Central memory CD8-positive, alpha-beta T cell (primary cell): ENCODE measurements at regions not wholly inside any gene's neighbourhood (a gene's known extent, or its start where the extent isn't known, plus 50 kb on each side); places are given as distances from the start of the nearest gene placed in this dataset.

ENCODE experiments used
- ATAC-seq: fragments of 150-1000 bp; cut with Tn5 transposase; replicated peaks from 2 replicates; pipeline ENCODE4 v1.10.0; 2022; ENCODE audit warnings: mild to moderate bottlenecking, moderate FRiP score, moderate number of reproducible peaks; ENCODE audit not compliant: poor library complexity, severe bottlenecking; ENCODE audit errors: extremely low read depth
- DNase-seq, 2 donors: peaks; one replicate each; pipeline ENCODE4 v3.0.0; 2021; ENCODE audit warnings: low spot score in 2 of 2
- H3K27ac Mint-ChIP-seq: one replicate; pipeline ENCODE4 v1.8.0; 2022; ENCODE audit warnings: low read depth, mild to moderate bottlenecking, moderate library complexity, mixed read lengths
- H3K27me3 Mint-ChIP-seq: one replicate; pipeline ENCODE4 v1.8.0; 2022; ENCODE audit warnings: mixed read lengths
- H3K36me3 Mint-ChIP-seq: one replicate; pipeline ENCODE4 v1.8.0; 2022; ENCODE audit warnings: mild to moderate bottlenecking, moderate library complexity, mixed read lengths; ENCODE audit not compliant: insufficient read depth
- H3K4me1 Mint-ChIP-seq: one replicate; pipeline ENCODE4 v1.8.0; 2022; ENCODE audit warnings: mixed read lengths
- H3K4me3 Mint-ChIP-seq: one replicate; pipeline ENCODE4 v1.8.0; 2022; ENCODE audit warnings: mild to moderate bottlenecking, moderate library complexity, mixed read lengths
- H3K9me3 Mint-ChIP-seq: one replicate; pipeline ENCODE4 v1.8.0; 2022; ENCODE audit warnings: mixed read lengths

DNA sequence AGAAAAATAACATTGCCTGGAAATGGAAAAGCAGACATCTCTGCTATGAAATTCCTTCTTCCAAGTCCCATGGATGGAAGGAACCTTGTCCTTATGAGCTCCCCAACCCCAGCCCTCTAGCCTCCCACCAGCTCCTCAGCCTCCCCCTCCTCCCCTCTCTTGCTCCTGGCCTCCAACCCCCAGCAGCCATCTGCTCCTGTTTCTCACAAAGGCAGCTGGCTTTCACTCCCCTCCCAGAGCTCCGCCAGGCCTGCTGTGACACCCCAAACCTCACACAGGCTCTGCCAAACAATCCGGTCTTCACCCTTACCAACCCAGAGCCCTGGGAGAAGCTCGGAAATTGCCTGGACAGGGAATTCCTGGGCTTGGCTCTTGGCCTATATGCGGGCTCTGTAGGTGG, 69.2 kb downstream of the KLHDC7A start:
- Mint-ChIP-seq H3K4me3 (no peak overlapping the region), H3K9me3 (no peaks in the 10 kb centered on the region), H3K4me1 (no peaks in the 10 kb centered on the region), H3K36me3 (no peaks in the 10 kb centered on the region), H3K27me3 (peaks cover 82% of the 10 kb centered on the region), H3K27ac (no peak overlapping the region)
- DNase-seq (no peak), ATAC-seq (no peak)

DNA sequence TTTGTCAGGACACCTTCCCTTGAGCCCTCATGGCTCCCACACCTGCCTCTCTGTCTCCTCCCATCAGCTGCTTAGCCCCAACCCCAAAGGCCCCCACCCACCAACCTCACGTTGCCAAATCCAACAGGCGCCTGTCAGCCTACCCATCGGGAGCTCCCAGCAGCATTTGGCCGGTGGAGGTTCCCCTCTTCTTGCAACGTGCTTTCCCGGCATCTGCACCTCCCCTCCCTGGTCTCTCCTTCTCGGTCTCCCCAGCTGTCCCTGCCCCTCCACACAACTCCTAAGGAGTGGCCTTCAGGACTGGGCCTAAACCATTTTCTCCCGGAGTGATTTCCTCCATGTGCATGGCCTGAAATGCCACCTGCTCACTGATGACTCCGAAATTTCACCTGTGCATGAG, 71.9 kb downstream of the KLHDC7A start:
- H3K27ac Mint-ChIP-seq = no peak overlapping the region
- H3K36me3 Mint-ChIP-seq = no peaks in the 10 kb centered on the region
- no peak for ATAC-seq
- H3K4me3 Mint-ChIP-seq = no peak overlapping the region
- H3K4me1 Mint-ChIP-seq = peaks cover 5% of the 10 kb centered on the region
- no peak for DNase-seq
- no peaks in the 10 kb centered on the region for H3K9me3 Mint-ChIP-seq
- H3K27me3 Mint-ChIP-seq = peaks cover 82% of the 10 kb centered on the region

- H3K27ac Mint-ChIP-seq = no peak overlapping the region
- H3K4me3 Mint-ChIP-seq = no peak overlapping the region
- H3K27me3 Mint-ChIP-seq = peaks cover 82% of the 10 kb centered on the region
- DNase-seq = no peak
- ATAC-seq = no peak
- peaks cover 12% of the 10 kb centered on the region for H3K4me1 Mint-ChIP-seq
- H3K9me3 Mint-ChIP-seq = no peaks in the 10 kb centered on the region
- no peaks in the 10 kb centered on the region for H3K36me3 Mint-ChIP-seq
These were observed 72.7 kb downstream of the KLHDC7A start for GRCh38 chr1:18553388-18553787.

GRCh38 chr1:18554099-18554498, 73.4 kb downstream of the KLHDC7A start:
- Mint-ChIP-seq H3K27me3 (peaks cover 82% of the 10 kb centered on the region), H3K9me3 (no peaks in the 10 kb centered on the region), H3K4me1 (peaks cover 13% of the 10 kb centered on the region), H3K27ac (no peak overlapping the region), H3K36me3 (no peaks in the 10 kb centered on the region), H3K4me3 (no peak overlapping the region)
- DNase-seq (no peak), ATAC-seq (no peak)

GRCh38 chr1:18554597-18554996, 73.9 kb downstream of the KLHDC7A start:
- H3K27me3 Mint-ChIP-seq = peaks cover 82% of the 10 kb centered on the region

GRCh38 chr1:18555036-18555435, 74.3 kb downstream of the KLHDC7A start:
- Mint-ChIP-seq H3K36me3 (no peaks in the 10 kb centered on the region), H3K27ac (no peak overlapping the region), H3K27me3 (peaks cover 82% of the 10 kb centered on the region), H3K4me1 (peaks cover 13% of the 10 kb centered on the region), H3K4me3 (no peak overlapping the region), H3K9me3 (no peaks in the 10 kb centered on the region)
- DNase-seq (no peak), ATAC-seq (no peak)

More at GRCh38 chr1:18554597-18554996, 73.9 kb downstream of the KLHDC7A start:
- Mint-ChIP-seq H3K4me1 (peaks cover 13% of the 10 kb centered on the region), H3K36me3 (no peaks in the 10 kb centered on the region), H3K9me3 (no peaks in the 10 kb centered on the region), H3K27ac (no peak overlapping the region), H3K4me3 (no peak overlapping the region)
- DNase-seq = no peak
- no peak for ATAC-seq

DNA sequence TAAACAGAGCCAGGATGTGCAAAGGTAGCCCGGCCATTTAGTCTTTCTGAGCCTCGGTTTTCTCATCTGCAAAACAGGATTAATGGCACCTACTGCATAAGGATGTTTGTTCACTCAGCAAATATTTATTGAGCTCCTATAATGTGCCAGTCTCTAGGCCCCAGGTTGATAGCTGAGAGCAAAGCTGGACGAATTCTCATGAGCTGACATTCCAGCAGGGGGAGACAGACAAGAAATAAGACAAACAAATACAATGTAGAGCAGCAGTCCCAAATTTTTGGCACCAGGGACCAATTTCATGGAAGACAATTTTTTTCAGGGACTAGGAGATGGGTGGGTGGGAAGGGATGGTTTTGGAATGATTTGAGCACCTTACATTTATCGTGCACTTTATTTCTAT, 74.3 kb upstream of the PAX7 start:
- Mint-ChIP-seq H3K4me1 (peaks cover 13% of the 10 kb centered on the region), H3K36me3 (no peaks in the 10 kb centered on the region), H3K27ac (no peak overlapping the region), H3K27me3 (peaks cover 91% of the 10 kb centered on the region), H3K9me3 (no peaks in the 10 kb centered on the region), H3K4me3 (no peak overlapping the region)
- ATAC-seq = no peak
- no peak for DNase-seq

- Mint-ChIP-seq H3K27me3 (peaks cover 93% of the 10 kb centered on the region), H3K4me1 (peaks cover 13% of the 10 kb centered on the region), H3K27ac (no peak overlapping the region), H3K4me3 (no peak overlapping the region), H3K36me3 (no peaks in the 10 kb centered on the region), H3K9me3 (no peaks in the 10 kb centered on the region)
- ATAC-seq (no peak), DNase-seq (no peak)
These were observed 72.8 kb upstream of the PAX7 start for GRCh38 chr1:18557621-18558465.

GRCh38 chr1:18560692-18561091, 70.0 kb upstream of the PAX7 start:
- H3K36me3 Mint-ChIP-seq = peaks cover 2% of the 10 kb centered on the region
- H3K4me1 Mint-ChIP-seq = peaks cover 13% of the 10 kb centered on the region
- H3K27ac Mint-ChIP-seq = no peak overlapping the region
- no peak for DNase-seq
- no peak overlapping the region for H3K4me3 Mint-ChIP-seq
- no peaks in the 10 kb centered on the region for H3K9me3 Mint-ChIP-seq
- peaks cover 84% of the 10 kb centered on the region for H3K27me3 Mint-ChIP-seq
- ATAC-seq = no peak

GRCh38 chr1:18561967-18562366, 68.7 kb upstream of the PAX7 start:
- DNase-seq (no peak), ATAC-seq (no peak)
- Mint-ChIP-seq H3K27ac (no peak overlapping the region), H3K27me3 (peaks cover 83% of the 10 kb centered on the region), H3K36me3 (peaks cover 2% of the 10 kb centered on the region), H3K4me1 (peaks cover 13% of the 10 kb centered on the region), H3K9me3 (no peaks in the 10 kb centered on the region), H3K4me3 (no peak overlapping the region)

DNA sequence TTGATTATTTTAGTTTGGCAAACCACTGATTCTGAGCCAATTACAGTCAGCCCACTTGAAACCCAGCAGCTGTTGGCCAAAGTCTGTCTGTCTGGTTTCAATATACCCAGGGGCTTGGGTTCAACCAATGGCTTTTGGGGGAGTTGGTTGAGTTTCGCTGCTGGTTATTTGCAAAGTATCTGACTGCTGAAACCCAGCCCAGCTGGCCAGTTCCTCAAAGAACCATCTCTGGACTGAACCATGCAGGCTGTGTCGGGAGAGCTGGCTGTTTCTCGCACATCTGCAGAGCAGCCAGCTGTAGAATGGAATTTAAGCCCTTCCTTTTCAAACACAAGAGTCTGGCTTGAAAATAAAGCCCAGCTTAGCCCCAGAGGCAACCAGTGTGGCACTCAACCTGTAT, 66.0 kb upstream of the PAX7 start:
- Mint-ChIP-seq H3K4me3 (no peak overlapping the region), H3K36me3 (peaks cover 2% of the 10 kb centered on the region), H3K9me3 (no peaks in the 10 kb centered on the region), H3K27me3 (peaks cover 58% of the 10 kb centered on the region), H3K27ac (no peak overlapping the region), H3K4me1 (no peaks in the 10 kb centered on the region)
- DNase-seq (no peak), ATAC-seq (no peak)

DNA sequence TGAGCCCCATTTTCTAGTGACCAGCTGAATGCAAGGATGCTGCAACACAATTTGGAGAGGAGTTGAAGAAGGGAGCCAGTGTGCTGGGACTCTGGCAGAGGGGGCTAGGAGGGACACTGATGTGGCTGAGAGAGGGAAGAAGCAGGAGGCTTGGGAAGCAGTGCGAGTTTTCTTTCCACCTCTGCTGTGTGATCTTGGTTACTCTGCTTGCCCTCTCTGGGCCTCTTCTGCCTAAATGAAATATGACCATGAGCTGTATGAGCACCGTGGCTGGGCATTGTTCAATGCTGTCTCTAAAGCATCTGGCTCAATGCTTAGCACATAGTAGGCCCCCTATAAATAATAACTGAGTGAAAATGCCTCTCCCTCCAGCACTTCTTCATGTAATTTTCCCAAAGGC, 65.3 kb upstream of the PAX7 start:
- ATAC-seq = no peak
- Mint-ChIP-seq H3K36me3 (peaks cover 2% of the 10 kb centered on the region), H3K4me3 (no peak overlapping the region), H3K27me3 (peaks cover 58% of the 10 kb centered on the region), H3K27ac (no peak overlapping the region), H3K9me3 (no peaks in the 10 kb centered on the region), H3K4me1 (no peaks in the 10 kb centered on the region)
- DNase-seq = no peak

DNA sequence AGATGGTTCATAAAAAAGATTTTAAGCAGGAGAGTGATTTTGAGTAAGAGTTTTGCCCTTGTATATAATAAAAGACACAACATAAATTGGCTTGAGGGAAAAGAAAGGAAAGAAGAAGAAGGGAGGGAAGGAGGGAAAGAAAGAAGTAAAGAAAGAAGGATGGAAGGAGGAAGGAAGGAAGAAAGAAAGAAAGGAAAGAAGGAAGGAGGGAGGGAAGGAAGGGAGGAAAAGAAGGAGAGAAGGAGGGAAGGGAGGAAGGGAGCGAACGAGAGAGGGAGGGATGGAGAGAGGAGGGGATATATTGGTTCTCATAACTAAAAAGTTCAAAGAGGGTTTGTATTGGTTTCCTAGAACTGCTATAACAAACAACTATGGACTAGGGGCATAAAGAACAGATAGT, 62.2 kb upstream of the PAX7 start:
- H3K4me1 Mint-ChIP-seq = no peaks in the 10 kb centered on the region
- H3K36me3 Mint-ChIP-seq = no peaks in the 10 kb centered on the region
- ATAC-seq (no peak), DNase-seq (no peak)
- H3K27ac Mint-ChIP-seq = no peak overlapping the region
- H3K4me3 Mint-ChIP-seq = no peak overlapping the region
- H3K9me3 Mint-ChIP-seq = no peaks in the 10 kb centered on the region
- H3K27me3 Mint-ChIP-seq = peaks cover 38% of the 10 kb centered on the region
